Loucy (cell line): ENCODE measurements at regions not wholly inside any gene's neighbourhood (a gene's known extent, or its start where the extent isn't known, plus 50 kb on each side); places are given as distances from the start of the nearest gene placed in this dataset.

Source experiments
- H2AFZ ChIP-seq: fragments of 200-600 bp; sonication (generic); 2 replicates; pipeline ENCODE4 v1.6.0; 2016; ENCODE audit warnings: antibody characterized with exemption, mild to moderate bottlenecking, low read length, moderate library complexity
- H3F3A ChIP-seq: fragments of 200-600 bp; 2 replicates; pipeline ENCODE4 v1.6.0; 2016; ENCODE audit warnings: antibody characterized with exemption, low read depth, mild to moderate bottlenecking
- H3K27me3 ChIP-seq: fragments of 200-600 bp; sonication (generic); 2 replicates; pipeline ENCODE4 v1.6.1; 2014; ENCODE audit warnings: low read length, mild to moderate bottlenecking; ENCODE audit not compliant: insufficient read depth, poor library complexity, severe bottlenecking
- H3K36me3 ChIP-seq: fragments of 200-600 bp; sonication (generic); 2 replicates; pipeline ENCODE4 v1.6.1; 2016; ENCODE audit warnings: low read length; ENCODE audit not compliant: insufficient read depth
- H3K4me1 ChIP-seq: fragments of 200-600 bp; sonication (generic); 2 replicates; pipeline ENCODE4 v1.5.1; 2014; ENCODE audit warnings: low read length, mild to moderate bottlenecking; ENCODE audit not compliant: insufficient read depth, poor library complexity, severe bottlenecking
- H3K4me2 ChIP-seq: fragments of 200-600 bp; sonication (generic); 2 replicates; pipeline ENCODE4 v1.6.0; 2014; ENCODE audit warnings: antibody characterized with exemption, low read length, low read depth, mild to moderate bottlenecking; ENCODE audit not compliant: poor library complexity, severe bottlenecking
- H3K4me3 ChIP-seq: fragments of 200-600 bp; sonication (generic); 2 replicates; pipeline ENCODE4 v1.5.1; 2014; ENCODE audit warnings: low read length, mild to moderate bottlenecking, mixed read lengths; ENCODE audit not compliant: poor library complexity, severe bottlenecking
- H3K79me2 ChIP-seq: fragments of 200-600 bp; sonication (generic); 2 replicates; pipeline ENCODE4 v1.6.1; 2014; ENCODE audit warnings: low read length; ENCODE audit not compliant: insufficient read depth
- H3K9ac ChIP-seq: fragments of 200-600 bp; sonication (generic); 2 replicates; pipeline ENCODE4 v1.6.0; 2014; ENCODE audit warnings: mild to moderate bottlenecking, low read depth, low read length, moderate library complexity; ENCODE audit not compliant: poor library complexity, severe bottlenecking
- H3K9me2 ChIP-seq: fragments of 200-600 bp; sonication (generic); replicated peaks from 2 replicates; pipeline ENCODE4 v1.6.1; 2016; ENCODE audit warnings: low read depth, low read length, mixed read lengths
- H3K9me3 ChIP-seq: fragments of 200-600 bp; sonication (generic); 2 replicates; pipeline ENCODE4 v1.6.1; 2014; ENCODE audit warnings: mild to moderate bottlenecking, antibody characterized with exemption, low read length, low read depth; ENCODE audit not compliant: insufficient read depth
- H4K20me1 ChIP-seq: fragments of 200-600 bp; sonication (generic); 2 replicates; pipeline ENCODE4 v1.6.0; 2014; ENCODE audit warnings: antibody characterized with exemption, low read length, mild to moderate bottlenecking; ENCODE audit not compliant: insufficient read depth, poor library complexity, severe bottlenecking
- EZH2phosphoT487 ChIP-seq: fragments of 200-600 bp; IDR thresholded peaks from 2 replicates; pipeline ENCODE4 v1.6.1; 2018; ENCODE audit warnings: antibody characterized with exemption, mild to moderate bottlenecking, moderate library complexity, borderline replicate concordance
- TF ChIP-seq, protein P1 (sequence below): fragments of 200-600 bp; sonication (generic); conservative IDR thresholded peaks from 2 replicates; pipeline ENCODE4 v1.5.1; 2014; ENCODE audit warnings: mild to moderate bottlenecking, antibody characterized with exemption, low read length

- Histone ChIP-seq H3K4me2 (no peak overlapping the region), H3K9ac (no peak overlapping the region), H4K20me1 (no peaks in the 10 kb centered on the region), H2AFZ (no peak overlapping the region), H3K9me3 (no peaks in the 10 kb centered on the region), H3K36me3 (no peaks in the 10 kb centered on the region), H3K79me2 (no peaks in the 10 kb centered on the region), H3F3A (no peaks in the 10 kb centered on the region), H3K9me2 (no peaks in the 10 kb centered on the region), H3K4me3 (no peak overlapping the region), H3K4me1 (no peaks in the 10 kb centered on the region), H3K27me3 (no peaks in the 10 kb centered on the region)
- TF ChIP-seq, protein P1, sequence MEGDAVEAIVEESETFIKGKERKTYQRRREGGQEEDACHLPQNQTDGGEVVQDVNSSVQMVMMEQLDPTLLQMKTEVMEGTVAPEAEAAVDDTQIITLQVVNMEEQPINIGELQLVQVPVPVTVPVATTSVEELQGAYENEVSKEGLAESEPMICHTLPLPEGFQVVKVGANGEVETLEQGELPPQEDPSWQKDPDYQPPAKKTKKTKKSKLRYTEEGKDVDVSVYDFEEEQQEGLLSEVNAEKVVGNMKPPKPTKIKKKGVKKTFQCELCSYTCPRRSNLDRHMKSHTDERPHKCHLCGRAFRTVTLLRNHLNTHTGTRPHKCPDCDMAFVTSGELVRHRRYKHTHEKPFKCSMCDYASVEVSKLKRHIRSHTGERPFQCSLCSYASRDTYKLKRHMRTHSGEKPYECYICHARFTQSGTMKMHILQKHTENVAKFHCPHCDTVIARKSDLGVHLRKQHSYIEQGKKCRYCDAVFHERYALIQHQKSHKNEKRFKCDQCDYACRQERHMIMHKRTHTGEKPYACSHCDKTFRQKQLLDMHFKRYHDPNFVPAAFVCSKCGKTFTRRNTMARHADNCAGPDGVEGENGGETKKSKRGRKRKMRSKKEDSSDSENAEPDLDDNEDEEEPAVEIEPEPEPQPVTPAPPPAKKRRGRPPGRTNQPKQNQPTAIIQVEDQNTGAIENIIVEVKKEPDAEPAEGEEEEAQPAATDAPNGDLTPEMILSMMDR = no peak
- TF ChIP-seq EZH2phosphoT487 = no peak
Observed at GRCh38 chr9:84138541-84138940, 157.9 kb downstream of the RMI1 start.

DNA sequence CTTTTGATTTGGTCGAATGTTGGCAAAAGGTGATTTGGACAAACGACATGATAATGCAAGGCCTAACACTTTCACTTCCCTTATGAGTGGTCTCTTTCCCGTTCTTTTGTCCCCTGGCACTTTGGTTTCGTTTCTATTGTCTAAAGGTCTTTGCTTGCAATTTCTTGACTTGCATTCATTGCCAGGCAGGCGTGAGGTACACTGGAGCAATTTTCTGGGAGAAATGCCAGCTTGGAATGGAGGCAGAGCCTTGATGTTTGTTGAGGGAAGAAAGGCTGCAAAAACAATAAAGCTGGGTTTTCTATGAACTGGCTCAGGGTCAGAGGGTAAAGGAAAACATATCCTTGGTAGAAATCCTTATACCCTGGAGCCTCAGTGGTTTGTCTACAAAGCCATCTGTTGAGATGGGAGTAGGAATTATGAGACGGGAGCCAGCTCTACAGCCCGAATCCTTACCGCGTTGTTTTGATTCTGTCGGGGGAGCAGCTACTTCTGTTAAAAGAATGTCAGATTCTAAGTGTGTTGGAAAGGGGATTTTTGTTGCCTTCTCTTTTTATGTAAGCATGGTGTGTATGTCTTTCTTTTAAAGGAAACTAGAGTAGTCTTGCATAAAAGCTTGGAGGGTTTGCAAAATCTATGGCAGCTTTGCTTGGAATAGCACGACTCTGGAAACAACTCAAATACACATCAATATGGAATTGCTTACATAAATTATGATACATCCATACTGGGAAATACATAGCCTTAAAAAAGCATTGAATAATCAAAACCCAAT is 158.9 kb downstream of the RMI1 start:
- no peaks in the 10 kb centered on the region for H3F3A ChIP-seq
- H3K9ac ChIP-seq = no peak overlapping the region
- no peak overlapping the region for H3K4me3 ChIP-seq
- no peaks in the 10 kb centered on the region for H3K9me2 ChIP-seq
- H4K20me1 ChIP-seq = no peaks in the 10 kb centered on the region
- no peaks in the 10 kb centered on the region for H3K27me3 ChIP-seq
- TF ChIP-seq, protein P1 = no peak
- no peak for TF ChIP-seq EZH2phosphoT487
- H3K79me2 ChIP-seq = no peaks in the 10 kb centered on the region
- no peak overlapping the region for H3K4me2 ChIP-seq
- no peaks in the 10 kb centered on the region for H3K9me3 ChIP-seq
- H3K4me1 ChIP-seq = no peaks in the 10 kb centered on the region
- H3K36me3 ChIP-seq = no peaks in the 10 kb centered on the region
- H2AFZ ChIP-seq = no peak overlapping the region

DNA sequence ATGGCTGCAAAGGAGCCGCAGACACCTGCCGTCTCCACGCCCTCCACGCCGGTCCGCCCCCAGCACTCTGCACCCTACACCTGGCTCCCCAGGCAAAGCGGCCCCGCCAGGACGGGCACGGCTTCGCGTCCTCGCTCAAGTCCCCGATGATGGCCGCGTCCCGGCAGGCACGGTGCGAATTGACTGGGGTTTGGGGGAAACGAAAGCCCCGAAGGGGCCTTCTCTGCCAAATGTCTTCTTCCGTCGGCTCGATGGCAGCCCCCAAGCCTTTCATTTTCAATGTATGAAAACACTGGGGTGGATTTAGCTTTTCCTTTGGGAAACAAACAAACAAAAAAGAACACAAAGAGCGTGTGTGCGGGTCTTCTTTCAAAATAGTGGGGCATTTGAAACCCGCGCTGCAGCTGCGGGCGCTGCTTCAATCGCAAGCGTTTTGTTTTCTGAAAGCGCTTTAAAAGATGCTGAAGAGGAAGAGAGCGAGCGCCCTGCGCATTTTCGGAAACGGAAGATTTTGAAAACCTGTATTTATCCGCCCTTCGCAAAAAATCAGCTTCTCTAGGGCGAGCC is 160.0 kb downstream of the RMI1 start:
- no peaks in the 10 kb centered on the region for H3K36me3 ChIP-seq
- H2AFZ ChIP-seq = no peak overlapping the region
- no peak overlapping the region for H3K4me3 ChIP-seq
- H3K27me3 ChIP-seq = no peaks in the 10 kb centered on the region
- H3K9me3 ChIP-seq = no peaks in the 10 kb centered on the region
- no peak for TF ChIP-seq EZH2phosphoT487
- TF ChIP-seq, protein P1 = no peak
- H3F3A ChIP-seq = no peaks in the 10 kb centered on the region
- H4K20me1 ChIP-seq = no peaks in the 10 kb centered on the region
- H3K9me2 ChIP-seq = no peaks in the 10 kb centered on the region
- no peak overlapping the region for H3K9ac ChIP-seq
- H3K4me1 ChIP-seq = no peaks in the 10 kb centered on the region
- no peaks in the 10 kb centered on the region for H3K79me2 ChIP-seq
- H3K4me2 ChIP-seq = no peak overlapping the region
